Fibroblast of the aortic adventitia (primary cell): ENCODE measurements at regions not wholly inside any gene's neighbourhood (a gene's known extent, or its start where the extent isn't known, plus 50 kb on each side); places are given as distances from the start of the nearest gene placed in this dataset.

Experiments used
- DNase-seq: peaks from one replicate; pipeline ENCODE4 v3.0.0-alpha.2; 2010; ENCODE audit warnings: low read depth
- H3K4me3 ChIP-seq: 2 replicates; pipeline ENCODE4 v1.5.1; 2011; ENCODE audit warnings: low read depth, mild to moderate bottlenecking, control low read depth, low read length, moderate library complexity
- TF ChIP-seq, protein P1 (sequence below): IDR thresholded peaks from 2 replicates; pipeline ENCODE4 v1.5.1; 2011; ENCODE audit warnings: mild to moderate bottlenecking, low read length, control low read depth, inconsistent platforms; ENCODE audit not compliant: insufficient read depth

DNA sequence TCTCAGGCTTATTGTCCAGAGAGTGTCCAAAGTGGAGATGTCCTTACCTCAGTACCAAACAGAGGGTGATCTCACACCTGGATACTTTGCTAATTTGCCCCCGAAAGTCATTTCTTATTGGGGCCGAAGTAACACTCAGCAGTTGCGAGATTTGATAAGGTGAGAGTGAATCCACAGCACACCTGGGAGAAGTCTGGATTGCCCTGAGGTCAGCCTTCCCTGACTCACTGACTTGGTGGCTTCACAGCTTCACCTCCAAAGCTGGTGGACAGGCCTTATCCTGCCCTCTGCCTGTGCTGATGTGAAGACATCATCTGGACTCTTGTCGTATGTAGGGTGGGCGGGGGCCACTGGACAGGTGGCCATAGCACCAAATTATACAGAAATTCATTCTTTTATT, 101.9 kb upstream of the ARMC2 start:
- H3K4me3 ChIP-seq: no peak overlapping the region
- TF ChIP-seq, protein P1, sequence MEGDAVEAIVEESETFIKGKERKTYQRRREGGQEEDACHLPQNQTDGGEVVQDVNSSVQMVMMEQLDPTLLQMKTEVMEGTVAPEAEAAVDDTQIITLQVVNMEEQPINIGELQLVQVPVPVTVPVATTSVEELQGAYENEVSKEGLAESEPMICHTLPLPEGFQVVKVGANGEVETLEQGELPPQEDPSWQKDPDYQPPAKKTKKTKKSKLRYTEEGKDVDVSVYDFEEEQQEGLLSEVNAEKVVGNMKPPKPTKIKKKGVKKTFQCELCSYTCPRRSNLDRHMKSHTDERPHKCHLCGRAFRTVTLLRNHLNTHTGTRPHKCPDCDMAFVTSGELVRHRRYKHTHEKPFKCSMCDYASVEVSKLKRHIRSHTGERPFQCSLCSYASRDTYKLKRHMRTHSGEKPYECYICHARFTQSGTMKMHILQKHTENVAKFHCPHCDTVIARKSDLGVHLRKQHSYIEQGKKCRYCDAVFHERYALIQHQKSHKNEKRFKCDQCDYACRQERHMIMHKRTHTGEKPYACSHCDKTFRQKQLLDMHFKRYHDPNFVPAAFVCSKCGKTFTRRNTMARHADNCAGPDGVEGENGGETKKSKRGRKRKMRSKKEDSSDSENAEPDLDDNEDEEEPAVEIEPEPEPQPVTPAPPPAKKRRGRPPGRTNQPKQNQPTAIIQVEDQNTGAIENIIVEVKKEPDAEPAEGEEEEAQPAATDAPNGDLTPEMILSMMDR: no peak
- no peak for DNase-seq

DNA sequence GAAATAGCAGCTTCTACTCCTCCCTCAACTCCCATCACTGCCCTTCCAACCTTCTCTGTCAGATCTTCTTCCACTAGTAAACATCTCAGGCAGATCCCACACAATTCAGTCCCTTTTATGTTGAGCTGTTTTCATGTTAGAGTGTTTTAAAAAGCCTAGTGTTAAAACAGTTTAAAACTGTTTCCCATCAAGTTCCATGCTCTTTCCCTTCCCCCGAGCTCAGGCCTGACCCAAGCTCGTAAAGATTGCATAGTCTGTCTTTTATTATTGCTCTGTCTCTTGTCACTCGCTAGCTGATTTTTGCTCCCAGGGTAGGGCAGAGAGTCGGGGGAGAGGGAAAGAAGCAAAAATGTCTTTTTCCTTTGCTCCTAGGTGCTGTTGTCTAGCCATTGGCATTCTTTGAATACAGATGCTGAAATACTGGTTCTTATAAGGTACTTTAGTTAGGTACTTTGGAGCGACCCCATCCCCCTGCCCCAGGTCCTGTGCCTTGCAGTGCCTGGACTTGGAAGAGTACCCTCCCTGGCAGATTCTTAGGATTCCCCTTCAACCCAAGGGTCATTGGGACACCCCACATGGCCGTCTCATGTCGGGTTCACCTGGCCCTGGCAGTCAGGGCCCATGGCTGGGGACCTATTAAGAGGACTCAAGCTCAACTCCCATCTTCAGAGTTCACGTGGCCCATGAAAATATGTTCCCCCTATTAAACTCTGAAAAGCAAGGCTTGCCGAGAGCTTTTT, 101.2 kb upstream of the ARMC2 start:
- TF ChIP-seq, protein P1: no peak
- H3K4me3 ChIP-seq: no peak overlapping the region
- no peak for DNase-seq

DNA sequence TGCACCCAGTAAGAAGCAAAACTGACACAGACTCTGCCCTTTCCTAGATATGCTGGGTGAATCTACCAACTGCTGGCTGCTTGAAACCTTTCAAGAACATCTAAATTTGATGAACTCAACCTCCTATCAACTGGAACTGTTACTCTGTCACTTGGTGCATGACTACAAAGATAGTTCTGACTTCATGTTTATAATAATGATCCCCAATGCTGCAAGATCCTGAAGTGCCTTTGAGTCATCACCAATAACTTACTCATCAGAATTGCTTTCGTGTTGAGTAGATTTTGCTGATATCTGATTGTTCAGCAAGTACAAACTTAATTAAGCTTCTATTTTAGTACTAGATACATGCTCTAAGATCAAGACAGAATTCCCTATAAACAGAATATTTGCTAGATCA, 100.2 kb upstream of the ARMC2 start:
- TF ChIP-seq, protein P1: no peak
- no peak overlapping the region for H3K4me3 ChIP-seq
- DNase-seq: peak; percentile 26

DNA sequence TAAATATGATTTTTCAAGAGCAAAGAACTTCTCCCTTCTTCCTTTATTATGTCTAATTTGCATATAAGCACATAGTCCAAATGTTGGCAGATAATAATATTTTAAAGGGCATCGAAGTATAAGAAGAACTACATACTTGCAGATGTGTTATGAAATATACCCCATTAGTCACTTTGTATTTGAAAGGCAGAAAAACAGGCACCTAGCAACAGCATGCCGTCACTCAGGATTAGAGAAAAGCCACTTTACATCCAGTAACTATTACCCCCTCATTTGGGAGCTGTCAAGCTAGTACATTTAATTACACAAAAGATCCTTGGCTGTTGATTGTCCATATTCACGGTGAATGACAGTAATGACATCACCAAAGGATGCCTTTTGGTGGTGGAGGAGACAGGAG, 99.3 kb upstream of the ARMC2 start:
- TF ChIP-seq, protein P1: no peak
- DNase-seq: no peak
- no peak overlapping the region for H3K4me3 ChIP-seq

DNA sequence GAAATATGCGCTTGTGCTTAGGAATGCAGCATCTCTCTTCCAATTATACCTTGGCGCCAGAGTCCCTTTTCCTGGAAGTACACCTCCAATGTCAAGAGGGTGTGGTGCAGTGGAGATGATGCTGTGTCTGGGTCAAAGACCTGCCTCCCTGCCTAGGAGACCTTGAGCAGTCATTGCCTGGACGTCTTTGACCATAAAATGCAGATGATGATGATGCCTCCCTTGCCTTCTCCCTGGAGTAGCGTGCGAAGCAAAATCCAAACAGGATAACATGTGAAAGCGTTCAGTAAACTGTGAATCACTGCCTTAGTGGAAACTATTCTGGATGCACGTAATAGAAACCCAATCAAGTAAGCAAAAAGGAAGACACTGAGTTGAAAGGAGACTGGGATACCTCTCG, 97.4 kb upstream of the ARMC2 start:
- TF ChIP-seq, protein P1: no peak
- no peak overlapping the region for H3K4me3 ChIP-seq
- no peak for DNase-seq

DNA sequence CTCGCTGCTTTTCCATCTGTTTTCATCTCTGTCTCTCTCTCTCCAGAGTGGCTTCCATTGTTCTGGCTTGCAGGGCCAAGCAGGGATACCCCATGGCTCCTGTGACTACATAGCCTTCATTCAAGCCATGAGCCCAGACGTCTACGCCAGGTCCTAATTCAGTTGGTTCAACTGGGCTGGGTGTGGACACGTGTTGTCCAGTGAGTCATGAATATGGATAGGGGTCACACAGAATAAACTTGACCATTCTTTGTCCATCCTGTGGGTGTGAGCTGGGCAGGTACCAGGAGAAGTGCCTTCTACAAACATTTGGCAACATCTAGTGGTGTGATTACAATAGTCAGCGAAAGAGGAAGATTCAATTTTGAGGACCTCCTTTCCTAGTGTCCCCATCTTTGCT, 96.9 kb upstream of the ARMC2 start:
- TF ChIP-seq, protein P1: no peak
- H3K4me3 ChIP-seq: no peak overlapping the region
- DNase-seq: no peak
